HG03064 (cell line): ENCODE measurements at regions not wholly inside any gene's neighbourhood (a gene's known extent, or its start where the extent isn't known, plus 50 kb on each side); places are given as distances from the start of the nearest gene placed in this dataset.
"Not testable (repeated sequence)": the region's sequence is repeated elsewhere in the genome, so short reads cannot be mapped to it uniquely, and the experiment has no call there.

Source experiments
- ATAC-seq: cut with Tn5 transposase; IDR thresholded peaks from one replicate; pipeline ENCODE4 v1.9.1; 2021; ENCODE audit warnings: low read depth; ENCODE audit not compliant: unreplicated experiment

- ATAC-seq, result no peak
Observed at GRCh38 chr12:88693837-88694445, 113.7 kb upstream of the KITLG start.

DNA sequence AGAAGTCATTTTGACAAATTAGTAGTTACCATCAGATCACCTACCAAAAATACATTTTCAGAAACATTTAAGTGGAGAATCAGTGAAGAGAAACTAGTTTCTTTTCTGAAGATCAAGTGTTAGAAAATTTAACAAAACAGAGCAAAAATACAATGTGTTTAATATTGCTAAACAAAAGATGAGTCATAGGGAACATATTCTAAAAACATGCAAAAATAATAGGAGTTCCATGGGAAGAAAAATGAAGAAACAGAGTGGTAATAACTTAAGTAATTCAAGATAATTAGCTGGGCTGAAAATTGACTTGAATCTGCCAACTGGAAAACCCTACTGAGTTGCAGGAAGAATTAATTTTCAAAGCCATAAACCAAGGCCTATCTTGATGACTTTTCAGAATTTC, 111.5 kb upstream of the KITLG start:
- ATAC-seq, result no peak

DNA sequence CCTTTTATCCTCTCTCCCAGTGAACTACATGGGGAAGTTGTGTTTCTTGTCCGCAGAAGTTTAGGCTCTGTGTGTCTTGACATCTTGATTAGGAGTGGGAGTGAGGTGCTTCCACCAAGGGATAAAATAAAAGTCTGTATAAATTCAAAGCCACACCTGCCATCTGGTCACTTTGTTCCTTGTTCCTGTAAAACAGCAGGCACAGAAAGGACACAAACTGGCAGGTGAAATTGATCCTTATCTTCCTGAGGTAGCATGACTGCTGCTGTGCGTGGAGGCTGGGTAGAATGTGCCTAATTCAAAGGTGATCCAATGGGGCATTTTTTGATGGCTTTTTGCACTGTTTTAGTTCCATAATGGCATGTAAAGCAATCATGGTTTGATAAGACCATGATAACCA, 104.3 kb upstream of the KITLG start:
- no peak for ATAC-seq

DNA sequence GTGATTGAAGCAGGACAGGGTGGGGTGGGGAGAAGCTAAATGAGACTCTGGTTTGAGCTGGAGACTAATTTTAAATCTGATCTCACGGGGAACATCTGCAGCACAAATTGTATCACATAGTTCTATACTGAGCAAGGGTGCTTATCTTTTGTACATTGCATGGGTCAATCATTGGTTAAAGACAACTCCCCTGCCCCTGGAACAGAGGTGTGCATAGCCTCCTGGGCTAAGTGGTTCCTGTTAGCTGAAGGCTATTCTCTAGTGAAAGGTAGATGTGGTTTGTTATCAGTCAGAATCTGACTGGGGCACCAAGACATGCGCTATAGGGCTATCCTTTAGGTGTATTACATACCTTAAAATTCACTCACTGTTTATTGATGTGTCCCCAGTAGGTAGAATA, 103.9 kb upstream of the KITLG start:
- no peak for ATAC-seq

GRCh38 chr12:88683628-88684027, 103.4 kb upstream of the KITLG start:
- ATAC-seq, result no peak

DNA sequence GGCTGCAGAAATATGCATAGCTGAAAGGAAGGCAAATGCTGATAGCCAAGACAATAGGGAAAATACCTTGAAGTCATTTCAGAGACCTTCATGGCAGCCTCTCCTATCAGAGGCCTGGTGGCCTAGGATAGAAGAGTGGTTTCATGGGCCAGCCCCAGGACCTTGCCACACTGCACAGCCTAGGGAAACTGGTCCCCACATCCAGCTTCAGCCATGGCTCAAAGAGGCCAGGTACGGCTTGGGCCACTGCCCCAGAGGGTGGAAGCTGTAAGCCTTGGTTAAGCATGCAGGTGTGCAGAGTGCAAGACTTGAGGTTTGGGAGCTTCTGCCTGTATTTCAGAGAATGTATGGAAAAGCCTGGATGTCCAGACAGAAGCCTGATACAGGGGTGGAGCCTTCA, 101.0 kb upstream of the KITLG start:
- ATAC-seq, result no peak

- ATAC-seq, result no peak
Observed at GRCh38 chr12:88677464-88677863, 97.2 kb upstream of the KITLG start.

GRCh38 chr12:88667615-88668014, 87.3 kb upstream of the KITLG start:
- not testable (repeated sequence) for ATAC-seq

DNA sequence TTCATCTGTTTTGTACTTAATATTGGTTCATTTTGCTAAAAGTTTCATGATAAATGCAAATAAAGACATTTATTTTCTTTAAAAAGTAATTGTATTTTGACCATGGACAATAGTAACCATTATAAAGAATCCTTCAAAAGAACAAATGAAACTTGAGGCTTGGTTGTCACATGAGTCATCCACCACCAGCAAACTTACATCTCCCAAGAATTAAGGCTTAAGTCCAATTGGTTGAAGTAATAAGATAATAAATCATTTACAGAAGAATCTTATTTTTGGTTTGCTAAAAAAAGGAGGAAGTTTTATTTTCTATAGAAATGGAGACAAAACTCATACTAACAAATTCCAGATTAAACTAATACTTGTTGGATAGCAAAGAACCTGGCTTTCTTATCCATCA, 84.8 kb upstream of the KITLG start:
- ATAC-seq, result no peak

DNA sequence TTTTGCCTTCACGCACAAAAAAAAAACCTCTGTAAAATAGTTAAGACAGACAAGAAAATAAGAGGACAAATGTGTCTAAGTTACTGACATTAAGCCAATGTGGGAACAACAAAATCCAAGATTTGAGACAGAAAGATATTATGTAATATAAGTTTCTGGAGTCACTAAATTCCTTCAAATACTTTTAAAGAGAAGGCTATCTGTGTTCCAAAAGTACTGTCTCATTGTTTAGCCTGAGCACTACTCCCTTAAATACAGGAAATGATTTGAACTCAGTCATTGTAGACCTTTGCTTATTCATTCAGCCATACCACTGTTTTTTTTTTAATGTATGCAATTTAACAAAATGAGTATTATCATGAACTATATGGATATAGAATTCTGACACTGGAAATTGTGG, 82.7 kb upstream of the KITLG start:
- no peak for ATAC-seq

DNA sequence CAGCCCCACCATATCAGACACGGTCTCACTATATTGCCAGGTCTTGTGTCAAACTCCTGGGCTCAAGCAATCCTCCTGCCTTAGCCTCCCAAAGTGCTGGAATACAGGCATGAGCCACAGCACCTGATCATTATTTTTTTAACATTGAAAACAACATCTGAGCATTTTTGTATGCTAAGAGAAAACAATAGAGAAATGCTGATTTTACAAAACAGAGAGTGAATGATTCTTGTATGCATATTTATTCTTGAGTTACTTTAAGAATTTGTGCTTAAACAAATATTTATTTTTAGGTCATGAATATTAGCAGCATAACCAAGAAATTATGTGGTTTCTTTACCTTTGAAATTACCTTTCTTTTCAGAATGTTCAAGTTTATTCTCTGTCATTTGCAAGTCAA, 81.8 kb upstream of the KITLG start:
- no peak for ATAC-seq

DNA sequence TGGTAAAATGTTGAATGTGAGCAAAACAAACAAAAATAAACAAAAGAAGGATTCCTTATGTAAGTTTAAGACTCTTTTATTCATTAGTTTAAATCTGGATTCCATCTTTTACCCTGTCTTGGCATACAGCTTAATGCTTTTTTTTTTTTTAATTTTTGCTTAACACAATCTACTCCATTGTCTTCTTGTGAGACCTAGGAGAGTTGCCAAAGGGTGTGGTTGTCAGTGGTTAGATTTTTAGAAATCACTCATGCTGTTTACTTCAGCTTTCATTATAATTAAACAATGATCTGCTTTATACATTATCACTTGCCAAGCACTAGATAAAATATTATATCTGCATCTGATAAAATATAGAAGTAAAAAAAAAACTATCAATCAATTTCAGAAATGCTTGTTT, 77.7 kb upstream of the KITLG start:
- ATAC-seq, result no peak

DNA sequence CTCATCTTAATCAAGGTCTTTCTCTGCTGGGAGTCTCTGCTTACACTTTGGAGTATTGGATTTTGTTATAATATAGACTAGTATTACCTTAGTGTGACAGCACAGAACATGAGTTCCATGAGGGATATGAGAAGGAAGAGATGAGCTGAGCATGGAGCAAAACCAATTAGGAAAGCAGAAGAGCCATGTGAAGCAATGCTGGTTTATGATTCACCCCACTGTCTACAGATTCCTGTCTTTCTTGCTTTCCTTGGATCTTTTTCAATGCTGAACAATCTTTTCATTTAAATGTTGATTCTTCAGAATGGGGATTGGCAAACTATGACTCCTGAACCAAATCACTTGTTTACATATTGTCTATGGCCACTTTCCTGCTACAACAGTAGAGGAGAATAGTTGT, 70.4 kb upstream of the KITLG start:
- ATAC-seq, result no peak

- ATAC-seq, result no peak
Observed at GRCh38 chr12:88648625-88649024, 68.4 kb upstream of the KITLG start.

- ATAC-seq, result no peak
Observed at GRCh38 chr12:88646824-88647223, 66.6 kb upstream of the KITLG start.

DNA sequence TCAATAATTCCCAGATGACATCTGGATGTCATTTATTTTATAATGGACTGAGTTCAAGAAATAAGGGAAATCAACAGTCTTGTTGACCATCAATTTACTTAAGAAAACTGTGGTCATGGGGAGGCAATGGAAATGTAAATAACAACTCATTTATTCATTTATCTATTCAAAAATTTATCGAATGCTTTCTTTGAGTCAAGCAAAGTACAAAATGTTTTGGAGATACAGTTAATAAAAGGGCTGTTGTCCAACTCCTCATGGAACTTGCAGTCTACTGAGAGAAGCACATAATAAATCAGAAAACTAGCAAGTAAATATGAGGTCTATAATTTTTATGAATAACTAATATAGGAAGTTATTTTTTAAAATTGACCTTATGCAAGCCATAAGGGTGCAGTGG, 65.5 kb upstream of the KITLG start:
- no peak for ATAC-seq

DNA sequence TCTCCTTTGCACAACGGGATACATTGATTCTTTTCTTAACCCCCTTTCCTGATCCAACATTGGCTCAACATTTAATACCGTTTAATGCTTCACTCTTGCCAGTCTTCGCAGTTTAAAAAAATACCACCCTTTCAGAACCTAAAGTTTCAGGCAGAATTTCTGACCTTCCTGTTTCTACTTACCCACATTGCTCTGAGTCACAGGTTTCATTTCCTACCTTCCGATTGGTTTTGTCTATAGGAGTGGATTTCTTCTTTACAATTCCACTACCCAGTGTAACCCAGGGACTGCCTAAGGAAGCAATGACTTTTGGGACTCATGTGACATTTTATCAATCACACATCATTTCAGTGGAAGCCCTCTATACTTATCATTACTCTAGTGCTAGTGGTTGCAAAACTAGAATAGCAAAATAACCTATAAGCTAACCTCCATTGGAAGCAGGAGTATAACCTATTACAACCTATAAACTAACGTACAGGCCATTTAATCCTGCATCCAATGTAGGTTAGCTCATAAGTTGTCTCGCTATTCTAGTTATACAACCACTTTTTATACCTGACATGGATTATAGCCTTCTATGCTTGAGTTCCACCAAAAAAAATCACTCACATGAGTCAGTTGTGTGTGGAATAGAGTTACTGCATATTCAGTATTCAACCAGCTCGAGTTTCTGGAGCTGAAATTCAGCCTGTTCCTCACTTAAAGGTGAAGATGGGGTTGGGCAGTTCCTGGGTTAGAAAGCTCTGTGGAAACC, 64.9 kb upstream of the KITLG start:
- no peak for ATAC-seq

- no peak for ATAC-seq
Observed at GRCh38 chr12:88643685-88644084, 63.4 kb upstream of the KITLG start.

GRCh38 chr12:88642675-88643431, 62.6 kb upstream of the KITLG start:
- no peak for ATAC-seq

DNA sequence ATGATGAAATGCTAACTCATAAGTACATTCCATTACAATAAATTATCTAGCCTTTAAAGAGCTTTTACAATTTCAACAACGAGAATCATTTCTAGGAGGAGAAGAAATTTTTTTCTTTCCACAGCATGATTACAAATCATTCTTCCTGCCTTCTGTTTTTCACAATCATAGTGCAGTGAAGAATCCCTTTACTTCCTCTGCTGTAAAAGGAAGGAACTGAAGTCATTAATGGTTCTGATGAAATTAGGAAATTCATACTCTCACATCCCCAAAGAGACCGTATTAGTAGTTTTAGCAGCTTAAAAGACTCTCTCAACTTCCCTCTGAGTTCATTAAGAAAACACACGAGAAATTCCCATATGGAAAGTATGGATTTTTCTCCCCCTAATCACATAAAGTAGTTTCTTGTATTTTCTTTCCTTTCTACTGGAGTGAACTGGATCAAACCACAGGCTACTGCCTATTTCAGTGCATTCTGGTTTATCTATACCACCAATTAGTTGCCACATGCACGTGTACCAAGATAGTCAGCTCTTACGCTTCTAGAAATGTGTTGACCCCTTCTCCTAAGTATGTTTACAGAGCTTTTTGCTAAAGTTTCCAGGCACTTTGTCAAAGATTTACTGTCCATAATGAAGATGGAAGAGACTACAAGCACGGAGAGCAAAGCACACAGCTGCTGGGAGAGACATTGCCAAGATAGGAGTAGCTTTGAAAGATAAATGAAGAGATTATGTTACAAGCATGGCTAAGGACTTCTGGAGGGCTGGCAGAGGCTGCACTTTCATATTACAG, 58.9 kb upstream of the KITLG start:
- no peak for ATAC-seq

DNA sequence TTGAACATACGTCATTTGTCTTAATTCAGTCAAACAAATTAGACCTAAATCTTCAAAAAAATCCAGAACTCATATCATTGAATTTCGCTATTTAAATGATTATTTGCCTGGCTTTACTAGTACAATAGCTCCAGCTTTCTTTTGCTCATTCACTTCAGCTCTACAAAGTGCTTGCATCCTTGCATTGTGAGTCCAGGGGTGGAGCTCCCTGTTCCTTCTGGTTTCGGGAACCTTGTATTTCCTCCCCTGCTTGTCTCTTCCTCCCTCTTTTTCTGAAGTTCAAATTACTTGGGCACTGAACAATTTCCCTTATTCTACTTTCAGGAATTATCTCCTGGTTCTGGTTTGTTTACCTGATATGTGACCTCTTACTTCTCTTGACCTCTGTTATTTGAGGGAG, 58.1 kb upstream of the KITLG start:
- no peak for ATAC-seq
